Vagina (tissue), 2 donors: ENCODE measurements at regions not wholly inside any gene's neighbourhood (a gene's known extent, or its start where the extent isn't known, plus 50 kb on each side); places are given as distances from the start of the nearest gene placed in this dataset.

Experiments
- POLR2AphosphoS5 ChIP-seq, 2 donors: sonication (generic); formaldehyde crosslinking; IDR thresholded peaks; one replicate each; pipeline ENCODE4 v1.9.0; 2017; ENCODE audit warnings: antibody characterized with exemption in 2 of 2, mild to moderate bottlenecking in 2 of 2, low read depth in 1 of 2; ENCODE audit not compliant: insufficient read depth in 1 of 2
- TF ChIP-seq, protein P1 (sequence below), 3 experiments: fragments of 450-650 bp in 2 of 3; fragments of 200-600 bp in 1 of 3; sonication (generic) in 1 of 3; IDR thresholded peaks; one replicate each; pipeline ENCODE4 v1.5.1; 2017 to 2019; ENCODE audit warnings: antibody characterized with exemption in 3 of 3, mild to moderate bottlenecking in 2 of 3, moderate library complexity in 2 of 3

GRCh38 chr5:82798676-82799075 lies 278.5 kb downstream of the TMEM167A start:
- no peak for TF ChIP-seq POLR2AphosphoS5 (IDR thresholded peaks at IDR 0.05; ENCODE audit: insufficient read depth in 1 of 2, low read depth in 1 of 2)
- TF ChIP-seq, protein P1, sequence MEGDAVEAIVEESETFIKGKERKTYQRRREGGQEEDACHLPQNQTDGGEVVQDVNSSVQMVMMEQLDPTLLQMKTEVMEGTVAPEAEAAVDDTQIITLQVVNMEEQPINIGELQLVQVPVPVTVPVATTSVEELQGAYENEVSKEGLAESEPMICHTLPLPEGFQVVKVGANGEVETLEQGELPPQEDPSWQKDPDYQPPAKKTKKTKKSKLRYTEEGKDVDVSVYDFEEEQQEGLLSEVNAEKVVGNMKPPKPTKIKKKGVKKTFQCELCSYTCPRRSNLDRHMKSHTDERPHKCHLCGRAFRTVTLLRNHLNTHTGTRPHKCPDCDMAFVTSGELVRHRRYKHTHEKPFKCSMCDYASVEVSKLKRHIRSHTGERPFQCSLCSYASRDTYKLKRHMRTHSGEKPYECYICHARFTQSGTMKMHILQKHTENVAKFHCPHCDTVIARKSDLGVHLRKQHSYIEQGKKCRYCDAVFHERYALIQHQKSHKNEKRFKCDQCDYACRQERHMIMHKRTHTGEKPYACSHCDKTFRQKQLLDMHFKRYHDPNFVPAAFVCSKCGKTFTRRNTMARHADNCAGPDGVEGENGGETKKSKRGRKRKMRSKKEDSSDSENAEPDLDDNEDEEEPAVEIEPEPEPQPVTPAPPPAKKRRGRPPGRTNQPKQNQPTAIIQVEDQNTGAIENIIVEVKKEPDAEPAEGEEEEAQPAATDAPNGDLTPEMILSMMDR (IDR thresholded peaks at IDR 0.05) = no peak
